Stimulated activated CD4-positive, alpha-beta T cell treated with anti-CD3 and anti-CD28 coated beads, Interleukin-15, amount 100 ng/mL, for 24 hours (primary cell): ENCODE measurements at regions not wholly inside any gene's neighbourhood (a gene's known extent, or its start where the extent isn't known, plus 50 kb on each side); places are given as distances from the start of the nearest gene placed in this dataset.

Experiments used
- DNase-seq: peaks from one replicate; pipeline ENCODE4 v3.0.0-alpha.2; 2020

GRCh38 chr9:97747201-97747965 lies 50.2 kb upstream of the XPA start:
- DNase-seq, result no peak

GRCh38 chr9:97748525-97748924 lies 51.4 kb upstream of the XPA start:
- DNase-seq, result no peak

- no peak for DNase-seq
Observed at GRCh38 chr9:97749928-97750327, 52.8 kb upstream of the XPA start.

- no peak for DNase-seq
Observed at GRCh38 chr9:97751531-97751930, 54.4 kb upstream of the XPA start.

GRCh38 chr9:97752274-97752673 lies 55.1 kb upstream of the XPA start:
- no peak for DNase-seq

- no peak for DNase-seq
Observed at GRCh38 chr9:97753364-97753763, 56.2 kb upstream of the XPA start.

- DNase-seq, result no peak
Observed at GRCh38 chr9:97753975-97754374, 56.8 kb upstream of the XPA start.

GRCh38 chr9:97755618-97756267 lies 58.6 kb upstream of the XPA start:
- no peak for DNase-seq

GRCh38 chr9:97756991-97757390 lies 59.9 kb upstream of the XPA start:
- no peak for DNase-seq

- DNase-seq, result no peak
Observed at GRCh38 chr9:97758334-97758916, 61.3 kb upstream of the XPA start.

GRCh38 chr9:97759581-97760288 lies 62.6 kb upstream of the XPA start:
- DNase-seq, result no peak

- DNase-seq, result no peak
Observed at GRCh38 chr9:97761056-97761598, 64.0 kb upstream of the XPA start.

GRCh38 chr9:97761879-97762278 lies 64.7 kb upstream of the XPA start:
- DNase-seq, result no peak

GRCh38 chr9:97763874-97764273 lies 66.7 kb upstream of the XPA start:
- DNase-seq, result no peak

- no peak for DNase-seq
Observed at GRCh38 chr9:97766092-97766491, 69.0 kb upstream of the XPA start.

GRCh38 chr9:97766610-97767009 lies 69.5 kb upstream of the XPA start:
- DNase-seq, result no peak

GRCh38 chr9:97767891-97768290 lies 70.8 kb upstream of the XPA start:
- no peak for DNase-seq

- DNase-seq, result no peak
Observed at GRCh38 chr9:97768746-97769145, 71.6 kb upstream of the XPA start.

GRCh38 chr9:97769208-97769607 lies 72.1 kb upstream of the XPA start:
- DNase-seq, result no peak

GRCh38 chr9:97770808-97771372 lies 73.8 kb upstream of the XPA start:
- DNase-seq, result no peak

- DNase-seq, result no peak
Observed at GRCh38 chr9:97771641-97772040, 74.5 kb upstream of the XPA start.

- DNase-seq, result no peak
Observed at GRCh38 chr9:97772145-97772544, 75.0 kb upstream of the XPA start.

GRCh38 chr9:97773091-97773490 lies 76.0 kb upstream of the XPA start:
- DNase-seq, result no peak
